ENCODE measurements at regions not wholly inside any gene's neighbourhood (a gene's known extent, or its start where the extent isn't known, plus 50 kb on each side); places are given as distances from the start of the nearest gene placed in this dataset.

- no peaks in the 10 kb centered on the region for H3K36me3 ChIP-seq (ENCODE audit: insufficient read depth, low read length)
- no peaks in the 10 kb centered on the region for H3F3A ChIP-seq (ENCODE audit: insufficient read depth, low read length, poor library complexity, severe bottlenecking)
- TF ChIP-seq EZH2 (IDR thresholded peaks at IDR 0.05; ENCODE audit: borderline replicate concordance, insufficient read depth, low read length, poor library complexity, severe bottlenecking) (no peak), CTCF (IDR thresholded peaks at IDR 0.05; ENCODE audit: poor library complexity, severe bottlenecking) (no peak), TAF1 (IDR thresholded peaks at IDR 0.05; ENCODE audit: low read depth) (no peak), MXI1 (conservative IDR thresholded peaks at IDR 0.05; ENCODE audit: poor library complexity, severe bottlenecking) (no peak), EP300 (conservative IDR thresholded peaks at IDR 0.05; ENCODE audit: poor library complexity, severe bottlenecking) (no peak), REST (IDR thresholded peaks at IDR 0.05; ENCODE audit: borderline replicate concordance) (no peak), POLR2AphosphoS5 (IDR thresholded peaks at IDR 0.05) (no peak), RAD21 (conservative IDR thresholded peaks at IDR 0.05) (no peak), SMC3 (conservative IDR thresholded peaks at IDR 0.05; ENCODE audit: poor library complexity) (no peak)
- H2AFZ ChIP-seq (ENCODE audit: low read depth, low read length) = no peak overlapping the region
- H3K4me2 ChIP-seq (ENCODE audit: low read length) = no peak overlapping the region
- no peaks in the 10 kb centered on the region for H3K9me3 ChIP-seq (ENCODE audit: low read length)
- H3K9me2 ChIP-seq (ENCODE audit: insufficient read depth, low read length) = no peaks in the 10 kb centered on the region
- no peak overlapping the region for H3K9ac ChIP-seq (ENCODE audit: low read length)
- no peaks in the 10 kb centered on the region for H3K79me2 ChIP-seq (replicated peaks; ENCODE audit: insufficient read depth, low read length)
- no peak overlapping the region for H3K27ac ChIP-seq (ENCODE audit: low read length)
- no peaks in the 10 kb centered on the region for H4K20me1 ChIP-seq (ENCODE audit: insufficient read depth)
- no peaks in the 10 kb centered on the region for H3K27me3 ChIP-seq (ENCODE audit: insufficient read depth, low read depth, low read length)
- no peak overlapping the region for H3K4me3 ChIP-seq (ENCODE audit: low read length)
These were observed 166.4 kb downstream of the DMRT2 start for GRCh38 chr9:1216532-1216931.

- no peaks in the 10 kb centered on the region for H3K9me3 ChIP-seq (ENCODE audit: low read length)
- H3K36me3 ChIP-seq (ENCODE audit: insufficient read depth, low read length) = no peaks in the 10 kb centered on the region
- H3K9ac ChIP-seq (ENCODE audit: low read length) = no peak overlapping the region
- H3K27me3 ChIP-seq (ENCODE audit: insufficient read depth, low read depth, low read length) = no peaks in the 10 kb centered on the region
- no peak overlapping the region for H3K27ac ChIP-seq (ENCODE audit: low read length)
- no peak overlapping the region for H3K4me2 ChIP-seq (ENCODE audit: low read length)
- no peak for TF ChIP-seq EP300 (conservative IDR thresholded peaks at IDR 0.05; ENCODE audit: poor library complexity, severe bottlenecking)
- no peak for TF ChIP-seq MXI1 (conservative IDR thresholded peaks at IDR 0.05; ENCODE audit: poor library complexity, severe bottlenecking)
- H3F3A ChIP-seq (ENCODE audit: insufficient read depth, low read length, poor library complexity, severe bottlenecking) = no peaks in the 10 kb centered on the region
- no peak overlapping the region for H3K4me3 ChIP-seq (ENCODE audit: low read length)
- H3K9me2 ChIP-seq (ENCODE audit: insufficient read depth, low read length) = no peaks in the 10 kb centered on the region
- no peaks in the 10 kb centered on the region for H4K20me1 ChIP-seq (ENCODE audit: insufficient read depth)
- no peaks in the 10 kb centered on the region for H3K79me2 ChIP-seq (replicated peaks; ENCODE audit: insufficient read depth, low read length)
- no peak overlapping the region for H2AFZ ChIP-seq (ENCODE audit: low read depth, low read length)
These were observed 166.9 kb downstream of the DMRT2 start for GRCh38 chr9:1217076-1217475.

GRCh38 chr9:1219284-1219683 lies 169.1 kb downstream of the DMRT2 start:
- H3K36me3 ChIP-seq (ENCODE audit: insufficient read depth, low read length) = no peaks in the 10 kb centered on the region
- no peak overlapping the region for H3K4me3 ChIP-seq (ENCODE audit: low read length)
- no peak overlapping the region for H3K4me2 ChIP-seq (ENCODE audit: low read length)
- no peaks in the 10 kb centered on the region for H3F3A ChIP-seq (ENCODE audit: insufficient read depth, low read length, poor library complexity, severe bottlenecking)
- H3K9me2 ChIP-seq (ENCODE audit: insufficient read depth, low read length) = no peaks in the 10 kb centered on the region
- no peaks in the 10 kb centered on the region for H4K20me1 ChIP-seq (ENCODE audit: insufficient read depth)
- TF ChIP-seq EP300 (conservative IDR thresholded peaks at IDR 0.05; ENCODE audit: poor library complexity, severe bottlenecking) (no peak), POLR2AphosphoS5 (IDR thresholded peaks at IDR 0.05) (no peak), CTCF (IDR thresholded peaks at IDR 0.05; ENCODE audit: poor library complexity, severe bottlenecking) (no peak), REST (IDR thresholded peaks at IDR 0.05; ENCODE audit: borderline replicate concordance) (no peak), RAD21 (conservative IDR thresholded peaks at IDR 0.05) (no peak), MXI1 (conservative IDR thresholded peaks at IDR 0.05; ENCODE audit: poor library complexity, severe bottlenecking) (no peak), TAF1 (IDR thresholded peaks at IDR 0.05; ENCODE audit: low read depth) (no peak), SMC3 (conservative IDR thresholded peaks at IDR 0.05; ENCODE audit: poor library complexity) (no peak), EZH2 (IDR thresholded peaks at IDR 0.05; ENCODE audit: borderline replicate concordance, insufficient read depth, low read length, poor library complexity, severe bottlenecking) (no peak)
- no peaks in the 10 kb centered on the region for H3K9me3 ChIP-seq (ENCODE audit: low read length)
- H3K9ac ChIP-seq (ENCODE audit: low read length) = no peak overlapping the region
- H3K27ac ChIP-seq (ENCODE audit: low read length) = no peak overlapping the region
- H3K27me3 ChIP-seq (ENCODE audit: insufficient read depth, low read depth, low read length) = no peaks in the 10 kb centered on the region
- no peak overlapping the region for H2AFZ ChIP-seq (ENCODE audit: low read depth, low read length)
- no peaks in the 10 kb centered on the region for H3K79me2 ChIP-seq (replicated peaks; ENCODE audit: insufficient read depth, low read length)

All from neural cell (in vitro differentiated cells).